ENCODE measurements at regions not wholly inside any gene's neighbourhood (a gene's known extent, or its start where the extent isn't known, plus 50 kb on each side); places are given as distances from the start of the nearest gene placed in this dataset.
A peak's percentile ranks its signal among the peaks of the same experiment; 100 is the strongest.

DNA sequence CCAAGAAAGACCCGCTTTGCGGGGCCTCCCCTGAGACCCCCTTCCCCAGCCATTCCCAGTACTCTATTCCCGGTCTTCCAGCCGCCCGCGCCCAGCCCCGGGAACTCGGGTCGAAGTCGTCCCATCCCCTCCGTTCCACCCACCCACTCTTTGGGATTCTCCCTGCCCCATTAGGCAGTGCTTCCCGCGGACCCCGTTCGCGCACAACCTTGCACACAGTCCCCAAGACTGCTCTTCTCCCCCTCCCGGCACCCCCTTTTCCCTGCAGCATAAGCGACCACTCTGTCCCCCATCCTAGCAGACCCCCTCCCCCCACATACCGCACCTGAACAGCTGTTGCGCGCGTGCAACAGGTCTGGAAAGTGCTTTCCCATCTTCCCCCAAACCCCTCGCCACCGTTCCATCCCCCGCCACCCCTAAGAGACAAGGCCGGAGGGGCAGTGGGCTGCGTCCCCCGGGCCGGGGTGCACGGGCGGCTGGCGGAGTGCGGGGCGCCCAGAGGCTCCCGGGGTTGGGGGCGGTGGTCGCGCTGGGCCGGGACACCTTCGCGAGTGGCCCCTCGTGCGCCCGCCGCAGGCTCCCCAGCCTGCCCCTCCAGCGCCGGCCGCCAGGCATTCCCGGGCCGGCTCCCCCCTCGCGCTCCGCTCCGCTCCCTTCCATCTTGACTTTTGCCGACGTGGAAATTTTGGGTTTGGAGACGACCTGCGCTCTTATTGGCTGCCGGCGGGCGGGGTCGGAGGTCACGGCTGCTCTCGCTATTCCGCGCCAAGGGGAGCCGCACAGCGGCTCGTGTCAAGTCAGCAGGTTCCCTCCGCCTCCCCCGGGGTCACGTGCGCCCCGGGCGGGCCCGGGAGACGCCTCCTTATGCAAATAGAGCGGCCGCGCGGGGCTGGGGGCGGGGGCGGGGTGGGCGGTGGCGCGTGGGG is 201.2 kb upstream of the NFE2L3 start:
- peak overlapping the region; percentile 72 for H3K4me3 ChIP-seq (ENCODE audit: control insufficient read depth, low read depth, low read length)
- peak; percentile 17 for DNase-seq (ENCODE audit: low read depth)
- TF ChIP-seq, protein P1, sequence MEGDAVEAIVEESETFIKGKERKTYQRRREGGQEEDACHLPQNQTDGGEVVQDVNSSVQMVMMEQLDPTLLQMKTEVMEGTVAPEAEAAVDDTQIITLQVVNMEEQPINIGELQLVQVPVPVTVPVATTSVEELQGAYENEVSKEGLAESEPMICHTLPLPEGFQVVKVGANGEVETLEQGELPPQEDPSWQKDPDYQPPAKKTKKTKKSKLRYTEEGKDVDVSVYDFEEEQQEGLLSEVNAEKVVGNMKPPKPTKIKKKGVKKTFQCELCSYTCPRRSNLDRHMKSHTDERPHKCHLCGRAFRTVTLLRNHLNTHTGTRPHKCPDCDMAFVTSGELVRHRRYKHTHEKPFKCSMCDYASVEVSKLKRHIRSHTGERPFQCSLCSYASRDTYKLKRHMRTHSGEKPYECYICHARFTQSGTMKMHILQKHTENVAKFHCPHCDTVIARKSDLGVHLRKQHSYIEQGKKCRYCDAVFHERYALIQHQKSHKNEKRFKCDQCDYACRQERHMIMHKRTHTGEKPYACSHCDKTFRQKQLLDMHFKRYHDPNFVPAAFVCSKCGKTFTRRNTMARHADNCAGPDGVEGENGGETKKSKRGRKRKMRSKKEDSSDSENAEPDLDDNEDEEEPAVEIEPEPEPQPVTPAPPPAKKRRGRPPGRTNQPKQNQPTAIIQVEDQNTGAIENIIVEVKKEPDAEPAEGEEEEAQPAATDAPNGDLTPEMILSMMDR (IDR thresholded peaks at IDR 0.05; ENCODE audit: control insufficient read depth, insufficient read depth, low read depth, low read length, missing control alignments): no peak

DNA sequence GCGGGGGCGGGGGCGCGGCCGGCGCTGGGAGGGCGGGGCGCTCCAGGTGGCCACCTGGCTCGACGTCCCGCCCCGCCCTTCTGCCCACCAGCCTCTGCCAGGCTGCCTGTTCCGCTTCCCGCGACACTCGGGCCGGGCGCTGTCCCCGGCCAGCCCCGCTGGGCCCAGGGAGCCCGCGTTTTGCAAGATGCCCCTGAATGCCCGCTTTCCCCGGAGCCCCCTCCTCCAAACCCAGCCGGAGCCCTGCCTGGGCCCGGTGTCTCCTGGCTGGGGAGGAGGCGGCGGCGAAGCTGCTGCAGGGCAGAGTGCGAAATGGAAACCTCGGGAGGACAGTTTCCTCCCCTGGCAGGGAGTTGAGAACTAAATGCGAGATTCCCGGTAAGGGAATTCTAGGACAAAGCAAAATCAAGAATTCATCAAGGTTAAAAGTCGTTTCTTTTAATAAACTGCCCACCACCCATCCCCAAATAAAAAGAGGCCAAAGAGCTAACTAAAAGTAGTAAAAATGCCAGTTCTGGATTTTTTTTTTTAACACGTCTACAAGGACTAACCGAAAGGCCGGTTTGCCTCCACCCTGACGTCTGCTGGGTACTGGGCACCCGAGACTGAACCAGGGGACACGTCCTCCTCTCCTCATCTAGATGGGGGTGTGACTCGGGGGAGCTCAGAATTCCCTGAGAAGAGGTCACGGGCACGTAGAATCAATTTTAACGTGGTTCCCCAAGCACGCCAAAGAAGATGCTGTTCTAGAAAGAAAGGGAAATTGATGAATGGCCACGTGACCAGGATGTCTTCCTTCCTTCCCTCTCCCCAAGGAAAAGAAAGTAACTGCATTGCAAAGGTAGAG is 200.4 kb upstream of the NFE2L3 start:
- TF ChIP-seq, protein P1 (IDR thresholded peaks at IDR 0.05; ENCODE audit: control insufficient read depth, insufficient read depth, low read depth, low read length, missing control alignments): no peak
- peak overlapping the region; percentile 72 for H3K4me3 ChIP-seq (ENCODE audit: control insufficient read depth, low read depth, low read length)
- DNase-seq (ENCODE audit: low read depth): no peak

DNA sequence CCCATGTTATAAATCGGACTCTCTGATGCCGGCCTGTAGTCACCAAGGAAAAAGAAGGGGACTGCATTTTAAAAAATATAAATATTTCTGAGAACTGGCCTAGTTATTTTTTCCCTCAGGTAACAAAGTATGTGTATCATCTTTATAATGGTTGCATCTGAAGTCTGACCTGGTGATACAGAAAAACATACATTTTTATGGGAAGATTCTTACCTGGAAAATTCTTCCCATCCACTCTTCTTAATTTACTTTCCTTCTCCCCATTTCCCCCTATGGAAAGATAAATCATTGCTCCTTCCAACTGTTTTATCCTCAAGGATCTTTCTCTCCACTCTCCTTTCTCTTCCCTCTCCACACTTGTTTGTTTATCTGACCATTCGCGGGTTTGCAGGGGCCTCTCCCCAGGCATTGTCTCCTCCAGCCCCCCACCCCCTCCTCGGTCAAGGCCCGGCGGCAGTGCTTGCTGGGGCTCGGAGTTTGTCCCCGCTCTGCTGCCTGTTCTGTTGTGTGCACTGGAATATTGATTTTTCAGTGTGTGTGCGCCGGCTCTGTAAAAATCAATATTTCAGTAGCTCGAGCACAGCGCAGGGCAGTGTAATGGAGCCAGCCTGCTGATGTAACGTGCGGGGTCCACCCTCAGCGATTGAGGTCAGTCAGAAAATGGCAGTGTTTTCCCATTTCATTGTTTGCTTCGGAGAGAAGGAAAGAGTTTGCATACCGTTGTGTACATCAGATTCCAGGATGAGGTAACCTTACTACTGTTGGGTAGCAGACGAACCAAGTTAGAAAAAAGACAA is 199.5 kb upstream of the NFE2L3 start:
- no peak overlapping the region; the same call in 1 of the 2 replicates for H3K4me3 ChIP-seq (ENCODE audit: control insufficient read depth, low read depth, low read length)
- TF ChIP-seq, protein P1 (IDR thresholded peaks at IDR 0.05; ENCODE audit: control insufficient read depth, insufficient read depth, low read depth, low read length, missing control alignments): no peak
- DNase-seq (ENCODE audit: low read depth): no peak

DNA sequence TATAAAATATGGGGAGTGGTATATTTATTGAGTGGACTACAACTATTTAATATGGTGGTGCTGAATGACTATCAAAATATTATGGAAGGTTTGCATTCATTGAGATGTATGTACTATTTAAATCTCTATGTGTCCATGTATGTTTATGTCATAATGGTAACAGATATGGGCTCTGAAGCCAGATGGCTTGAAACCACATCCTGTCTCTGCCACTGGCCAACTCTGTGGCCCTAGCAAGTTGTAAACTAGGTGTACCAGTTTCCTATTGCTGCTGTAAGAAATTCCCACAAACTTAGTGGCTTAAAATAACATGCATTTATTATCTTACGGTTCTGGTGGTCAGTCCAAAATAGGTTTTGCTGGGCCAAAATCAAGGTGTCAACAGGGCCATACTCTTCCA is 198.1 kb upstream of the NFE2L3 start:
- DNase-seq (ENCODE audit: low read depth): no peak
- no peak overlapping the region for H3K4me3 ChIP-seq (ENCODE audit: control insufficient read depth, low read depth, low read length)
- TF ChIP-seq, protein P1 (IDR thresholded peaks at IDR 0.05; ENCODE audit: control insufficient read depth, insufficient read depth, low read depth, low read length, missing control alignments): no peak

DNA sequence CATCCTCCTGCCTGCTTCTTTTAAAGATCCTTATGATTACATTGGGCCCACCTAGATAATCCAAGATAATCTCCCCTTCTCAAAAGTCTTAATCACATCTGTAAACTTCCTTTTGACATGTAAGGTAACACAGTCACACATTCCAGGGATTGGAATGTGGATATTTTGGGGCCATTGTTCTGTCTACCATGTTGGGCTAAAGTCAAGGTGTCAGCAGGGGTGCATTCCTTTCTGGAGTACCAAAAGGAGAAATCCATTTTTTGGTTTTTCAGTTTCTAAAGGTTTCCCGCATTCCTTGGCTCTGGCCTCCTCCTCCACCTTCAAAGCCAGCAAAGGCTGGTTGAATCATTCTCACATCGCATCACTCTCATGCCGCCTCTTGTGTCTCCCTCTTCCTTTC is 197.6 kb upstream of the NFE2L3 start:
- TF ChIP-seq, protein P1 (IDR thresholded peaks at IDR 0.05; ENCODE audit: control insufficient read depth, insufficient read depth, low read depth, low read length, missing control alignments): no peak
- no peak overlapping the region for H3K4me3 ChIP-seq (ENCODE audit: control insufficient read depth, low read depth, low read length)
- DNase-seq (ENCODE audit: low read depth): no peak

DNA sequence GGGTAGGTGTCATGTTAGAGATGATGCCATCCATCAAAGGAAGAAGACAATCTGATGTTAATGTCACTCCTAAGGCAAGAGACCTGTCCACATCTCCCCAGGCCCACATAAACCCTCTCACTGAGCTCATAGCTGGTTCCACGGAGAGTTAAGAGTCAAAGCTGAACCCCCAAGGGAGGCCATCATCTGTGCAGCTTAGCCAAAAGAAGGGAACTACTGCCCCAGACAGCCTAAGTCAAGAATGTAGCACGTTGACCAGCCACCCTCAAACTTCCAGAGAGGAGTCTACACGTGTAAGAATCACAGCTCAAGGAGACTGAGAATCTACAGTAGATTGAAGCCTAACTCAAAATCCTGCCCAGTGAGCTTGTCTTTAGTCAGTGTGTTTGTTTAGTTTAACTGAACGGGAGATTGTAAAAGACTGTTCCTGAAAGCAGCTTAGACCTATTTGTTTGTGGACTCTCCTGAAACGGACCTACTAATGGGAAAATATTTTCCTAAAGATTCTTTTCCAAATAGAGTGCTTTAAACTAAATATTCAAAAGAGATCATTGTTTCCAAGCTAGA is 192.7 kb upstream of the NFE2L3 start:
- no peak overlapping the region for H3K4me3 ChIP-seq (ENCODE audit: control insufficient read depth, low read depth, low read length)
- TF ChIP-seq, protein P1 (IDR thresholded peaks at IDR 0.05; ENCODE audit: control insufficient read depth, insufficient read depth, low read depth, low read length, missing control alignments): no peak
- DNase-seq (ENCODE audit: low read depth): no peak
